GM23338 (cell line): ENCODE measurements at regions not wholly inside any gene's neighbourhood (a gene's known extent, or its start where the extent isn't known, plus 50 kb on each side); places are given as distances from the start of the nearest gene placed in this dataset.

Experiments
- ATAC-seq: fragments of 200-7000 bp; cut with Tn5 transposase; 3 replicates; pipeline ENCODE4 v1.9.1; 2020
- DNase-seq: peaks from one replicate; pipeline ENCODE4 v3.0.0-alpha.2; 2015; ENCODE audit warnings: low spot score
- H2AFZ ChIP-seq: fragments of 200-600 bp; sonication (generic); 2 replicates; pipeline ENCODE4 v1.8.0; 2016; ENCODE audit warnings: antibody characterized with exemption, mild to moderate bottlenecking, moderate library complexity
- H3F3A ChIP-seq: fragments of 200-600 bp; sonication (generic); replicated peaks from 2 replicates; pipeline ENCODE4 v1.8.0; 2017; ENCODE audit warnings: antibody characterized with exemption, mixed run types, low read depth
- H3K27ac ChIP-seq: fragments of 200-600 bp; sonication (generic); 2 replicates; pipeline ENCODE4 v1.6.1; 2016; ENCODE audit warnings: low read depth
- H3K27me3 ChIP-seq: fragments of 200-600 bp; sonication (generic); 2 replicates; pipeline ENCODE4 v1.8.0; 2016; ENCODE audit warnings: mild to moderate bottlenecking, mixed run types, moderate library complexity; ENCODE audit not compliant: insufficient read depth
- H3K36me3 ChIP-seq: fragments of 200-600 bp; sonication (generic); 2 replicates; pipeline ENCODE4 v1.8.0; 2016; ENCODE audit warnings: mild to moderate bottlenecking; ENCODE audit not compliant: insufficient read depth
- H3K4me1 ChIP-seq: fragments of 200-600 bp; sonication (generic); 2 replicates; pipeline ENCODE4 v1.8.0; 2016; ENCODE audit warnings: mild to moderate bottlenecking, moderate library complexity; ENCODE audit not compliant: insufficient read depth
- H3K4me2 ChIP-seq: fragments of 200-600 bp; sonication (generic); 2 replicates; pipeline ENCODE4 v1.7.1; 2017; ENCODE audit warnings: mixed run types
- H3K4me3 ChIP-seq: fragments of 200-600 bp; sonication (generic); 2 replicates; pipeline ENCODE4 v1.6.1; 2016; ENCODE audit warnings: mixed run types
- H3K79me2 ChIP-seq: fragments of 200-600 bp; sonication (generic); replicated peaks from 2 replicates; pipeline ENCODE4 v1.8.0; 2017; ENCODE audit warnings: mild to moderate bottlenecking; ENCODE audit not compliant: insufficient read depth
- H3K9me2 ChIP-seq: fragments of 200-600 bp; sonication (generic); 2 replicates; pipeline ENCODE4 v1.8.0; 2017; ENCODE audit not compliant: insufficient read depth
- H4K20me1 ChIP-seq: fragments of 200-600 bp; sonication (generic); replicated peaks from 2 replicates; pipeline ENCODE4 v1.8.0; 2017; ENCODE audit warnings: mild to moderate bottlenecking; ENCODE audit not compliant: insufficient read depth
- H3K27ac Mint-ChIP-seq: 2 replicates; pipeline ENCODE4 v1.8.0; 2020; ENCODE audit warnings: inconsistent platforms, mild to moderate bottlenecking, moderate library complexity, mixed read lengths
- H3K27me3 Mint-ChIP-seq: 3 replicates; pipeline ENCODE4 v1.8.0; 2022; ENCODE audit warnings: low read depth, mild to moderate bottlenecking, moderate library complexity, mixed read lengths, inconsistent platforms; ENCODE audit not compliant: insufficient read depth, poor library complexity
- H3K36me3 Mint-ChIP-seq: 3 replicates; pipeline ENCODE4 v1.8.0; 2021; ENCODE audit warnings: low read depth, mild to moderate bottlenecking, inconsistent platforms, moderate library complexity, mixed read lengths
- H3K4me1 Mint-ChIP-seq: 3 replicates; pipeline ENCODE4 v1.8.0; 2020; ENCODE audit warnings: mild to moderate bottlenecking, inconsistent platforms, mixed read lengths
- H3K4me3 Mint-ChIP-seq: 3 replicates; pipeline ENCODE4 v1.8.0; 2021; ENCODE audit warnings: moderate library complexity, mild to moderate bottlenecking, inconsistent platforms, mixed read lengths
- H3K9me3 Mint-ChIP-seq: 3 replicates; pipeline ENCODE4 v1.8.0; 2020; ENCODE audit warnings: moderate library complexity, mild to moderate bottlenecking, inconsistent platforms, mixed read lengths
- CTCF ChIP-seq, 2 experiments: fragments of 200-600 bp in 1 of 2; sonication (generic) in 1 of 2; conservative IDR thresholded peaks; 2 replicates each; pipeline versions ENCODE4 v1.5.1 to v1.6.1; 2016 to 2017; ENCODE audit warnings: antibody characterized with exemption in 2 of 2, low read depth in 2 of 2, mild to moderate bottlenecking in 2 of 2, moderate library complexity in 1 of 2
- ETS1 ChIP-seq: IDR thresholded peaks from 2 replicates; pipeline ENCODE4 v1.6.1; 2016; ENCODE audit warnings: antibody characterized with exemption
- EZH2phosphoT487 ChIP-seq: fragments of 200-600 bp; sonication (generic); IDR thresholded peaks from one replicate; pipeline ENCODE4 v1.8.1; 2018; ENCODE audit warnings: antibody characterized with exemption; ENCODE audit not compliant: unreplicated experiment
- NANOG ChIP-seq: IDR thresholded peaks from 2 replicates; pipeline ENCODE4 v1.6.1; 2016; ENCODE audit warnings: antibody characterized with exemption, borderline replicate concordance
- POLR2AphosphoS5 ChIP-seq: IDR thresholded peaks from 2 replicates; pipeline ENCODE4 v1.6.1; 2016; ENCODE audit warnings: antibody characterized with exemption, low read depth
- REST ChIP-seq: IDR thresholded peaks from one replicate; pipeline ENCODE4 v1.6.1; 2018; ENCODE audit warnings: antibody characterized with exemption; ENCODE audit not compliant: unreplicated experiment
- TF ChIP-seq, protein P1 (sequence below): fragments of 250-450 bp; sonication (Bioruptor Pico); IDR thresholded peaks from 2 replicates; pipeline ENCODE4 v1.5.0; 2020; ENCODE audit warnings: mild to moderate bottlenecking, moderate library complexity

GRCh38 chr5:123803359-123803758 lies 291.4 kb downstream of the CSNK1G3 start:
- no peak overlapping the region for H3K27ac Mint-ChIP-seq
- peaks cover 3% of the 10 kb centered on the region for H3K27me3 Mint-ChIP-seq
- Histone ChIP-seq H3K36me3 (no peaks in the 10 kb centered on the region), H3K27ac (no peak overlapping the region), H3K27me3 (no peaks in the 10 kb centered on the region), H3K4me3 (no peak overlapping the region), H3F3A (no peaks in the 10 kb centered on the region), H2AFZ (no peak overlapping the region; the same call in 1 of the 2 replicates), H3K9me2 (0 out of 2 replicates have a peak, but pooled peaks cover 6% of the 10 kb centered on the region), H3K79me2 (no peaks in the 10 kb centered on the region), H3K4me1 (peaks cover 27% of the 10 kb centered on the region), H3K4me2 (no peak overlapping the region), H4K20me1 (no peaks in the 10 kb centered on the region)
- H3K4me3 Mint-ChIP-seq, result no peak overlapping the region
- no peak for TF ChIP-seq EZH2phosphoT487
- TF ChIP-seq, protein P1, sequence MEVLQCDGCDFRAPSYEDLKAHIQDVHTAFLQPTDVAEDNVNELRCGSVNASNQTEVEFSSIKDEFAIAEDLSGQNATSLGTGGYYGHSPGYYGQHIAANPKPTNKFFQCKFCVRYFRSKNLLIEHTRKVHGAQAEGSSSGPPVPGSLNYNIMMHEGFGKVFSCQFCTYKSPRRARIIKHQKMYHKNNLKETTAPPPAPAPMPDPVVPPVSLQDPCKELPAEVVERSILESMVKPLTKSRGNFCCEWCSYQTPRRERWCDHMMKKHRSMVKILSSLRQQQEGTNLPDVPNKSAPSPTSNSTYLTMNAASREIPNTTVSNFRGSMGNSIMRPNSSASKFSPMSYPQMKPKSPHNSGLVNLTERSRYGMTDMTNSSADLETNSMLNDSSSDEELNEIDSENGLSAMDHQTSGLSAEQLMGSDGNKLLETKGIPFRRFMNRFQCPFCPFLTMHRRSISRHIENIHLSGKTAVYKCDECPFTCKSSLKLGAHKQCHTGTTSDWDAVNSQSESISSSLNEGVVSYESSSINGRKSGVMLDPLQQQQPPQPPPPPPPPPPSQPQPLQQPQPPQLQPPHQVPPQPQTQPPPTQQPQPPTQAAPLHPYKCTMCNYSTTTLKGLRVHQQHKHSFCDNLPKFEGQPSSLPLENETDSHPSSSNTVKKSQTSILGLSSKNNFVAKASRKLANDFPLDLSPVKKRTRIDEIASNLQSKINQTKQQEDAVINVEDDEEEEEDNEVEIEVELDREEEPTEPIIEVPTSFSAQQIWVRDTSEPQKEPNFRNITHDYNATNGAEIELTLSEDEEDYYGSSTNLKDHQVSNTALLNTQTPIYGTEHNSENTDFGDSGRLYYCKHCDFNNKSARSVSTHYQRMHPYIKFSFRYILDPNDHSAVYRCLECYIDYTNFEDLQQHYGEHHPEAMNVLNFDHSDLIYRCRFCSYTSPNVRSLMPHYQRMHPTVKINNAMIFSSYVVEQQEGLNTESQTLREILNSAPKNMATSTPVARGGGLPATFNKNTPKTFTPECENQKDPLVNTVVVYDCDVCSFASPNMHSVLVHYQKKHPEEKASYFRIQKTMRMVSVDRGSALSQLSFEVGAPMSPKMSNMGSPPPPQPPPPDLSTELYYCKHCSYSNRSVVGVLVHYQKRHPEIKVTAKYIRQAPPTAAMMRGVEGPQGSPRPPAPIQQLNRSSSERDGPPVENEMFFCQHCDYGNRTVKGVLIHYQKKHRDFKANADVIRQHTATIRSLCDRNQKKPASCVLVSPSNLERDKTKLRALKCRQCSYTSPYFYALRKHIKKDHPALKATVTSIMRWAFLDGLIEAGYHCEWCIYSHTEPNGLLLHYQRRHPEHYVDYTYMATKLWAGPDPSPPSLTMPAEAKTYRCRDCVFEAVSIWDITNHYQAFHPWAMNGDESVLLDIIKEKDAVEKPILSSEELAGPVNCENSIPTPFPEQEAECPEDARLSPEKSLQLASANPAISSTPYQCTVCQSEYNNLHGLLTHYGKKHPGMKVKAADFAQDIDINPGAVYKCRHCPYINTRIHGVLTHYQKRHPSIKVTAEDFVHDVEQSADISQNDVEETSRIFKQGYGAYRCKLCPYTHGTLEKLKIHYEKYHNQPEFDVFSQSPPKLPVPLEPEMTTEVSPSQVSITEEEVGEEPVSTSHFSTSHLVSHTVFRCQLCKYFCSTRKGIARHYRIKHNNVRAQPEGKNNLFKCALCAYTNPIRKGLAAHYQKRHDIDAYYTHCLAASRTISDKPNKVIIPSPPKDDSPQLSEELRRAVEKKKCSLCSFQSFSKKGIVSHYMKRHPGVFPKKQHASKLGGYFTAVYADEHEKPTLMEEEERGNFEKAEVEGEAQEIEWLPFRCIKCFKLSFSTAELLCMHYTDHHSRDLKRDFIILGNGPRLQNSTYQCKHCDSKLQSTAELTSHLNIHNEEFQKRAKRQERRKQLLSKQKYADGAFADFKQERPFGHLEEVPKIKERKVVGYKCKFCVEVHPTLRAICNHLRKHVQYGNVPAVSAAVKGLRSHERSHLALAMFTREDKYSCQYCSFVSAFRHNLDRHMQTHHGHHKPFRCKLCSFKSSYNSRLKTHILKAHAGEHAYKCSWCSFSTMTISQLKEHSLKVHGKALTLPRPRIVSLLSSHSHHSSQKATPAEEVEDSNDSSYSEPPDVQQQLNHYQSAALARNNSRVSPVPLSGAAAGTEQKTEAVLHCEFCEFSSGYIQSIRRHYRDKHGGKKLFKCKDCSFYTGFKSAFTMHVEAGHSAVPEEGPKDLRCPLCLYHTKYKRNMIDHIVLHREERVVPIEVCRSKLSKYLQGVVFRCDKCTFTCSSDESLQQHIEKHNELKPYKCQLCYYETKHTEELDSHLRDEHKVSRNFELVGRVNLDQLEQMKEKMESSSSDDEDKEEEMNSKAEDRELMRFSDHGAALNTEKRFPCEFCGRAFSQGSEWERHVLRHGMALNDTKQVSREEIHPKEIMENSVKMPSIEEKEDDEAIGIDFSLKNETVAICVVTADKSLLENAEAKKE (CRISPR knock-in tag), result no peak
- TF ChIP-seq POLR2AphosphoS5, result no peak
- no peak for TF ChIP-seq CTCF (conservative IDR thresholded peaks at IDR 0.05; ENCODE audit: low read depth in 2 of 2)
- no peak for TF ChIP-seq ETS1
- TF ChIP-seq REST, result no peak
- TF ChIP-seq NANOG, result no peak
- H3K9me3 Mint-ChIP-seq, result no peaks in the 10 kb centered on the region
- peaks cover 32% of the 10 kb centered on the region for H3K4me1 Mint-ChIP-seq
- DNase-seq (no peak), ATAC-seq (no peak)
- H3K36me3 Mint-ChIP-seq, result 0 out of 3 replicates have a peak, but pooled peaks cover 4% of the 10 kb centered on the region
